ENCODE measurements at regions not wholly inside any gene's neighbourhood (a gene's known extent, or its start where the extent isn't known, plus 50 kb on each side); places are given as distances from the start of the nearest gene placed in this dataset.

- H4K5ac ChIP-seq (ENCODE audit: insufficient read length, low read depth, low read length) = no peak overlapping the region
- no peak overlapping the region for H3K4ac ChIP-seq (replicated peaks; ENCODE audit: insufficient read length, low read depth, low read length)
- H3K4me3 ChIP-seq (ENCODE audit: extremely low read depth in 1 of 4, insufficient read depth in 2 of 4, low read depth in 3 of 4, low read length in 4 of 4) = no peak overlapping the region
- H2BK5ac ChIP-seq (ENCODE audit: low read depth, low read length) = no peak overlapping the region
- H3K9me3 ChIP-seq (ENCODE audit: insufficient read depth in 2 of 2, low read depth in 1 of 2, low read length in 1 of 2) = no peaks in the 10 kb centered on the region
- no peak overlapping the region for H3K27ac ChIP-seq (ENCODE audit: low read depth, low read length)
- H3K18ac ChIP-seq (ENCODE audit: extremely low read depth, low read length) = no peak overlapping the region
- no peak overlapping the region for H4K91ac ChIP-seq (replicated peaks; ENCODE audit: insufficient read length, low read length)
- TF ChIP-seq RBBP5 (IDR thresholded peaks at IDR 0.05; ENCODE audit: borderline replicate concordance, low read depth, low read length) = no peak
- TF ChIP-seq TBP (IDR thresholded peaks at IDR 0.05; ENCODE audit: low read depth, low read length) = no peak
- no peak for TF ChIP-seq GTF2F1 (IDR thresholded peaks at IDR 0.05; ENCODE audit: borderline replicate concordance, low read depth, low read length)
- TF ChIP-seq E2F6 (IDR thresholded peaks at IDR 0.05) = no peak
- TF ChIP-seq, protein P1, sequence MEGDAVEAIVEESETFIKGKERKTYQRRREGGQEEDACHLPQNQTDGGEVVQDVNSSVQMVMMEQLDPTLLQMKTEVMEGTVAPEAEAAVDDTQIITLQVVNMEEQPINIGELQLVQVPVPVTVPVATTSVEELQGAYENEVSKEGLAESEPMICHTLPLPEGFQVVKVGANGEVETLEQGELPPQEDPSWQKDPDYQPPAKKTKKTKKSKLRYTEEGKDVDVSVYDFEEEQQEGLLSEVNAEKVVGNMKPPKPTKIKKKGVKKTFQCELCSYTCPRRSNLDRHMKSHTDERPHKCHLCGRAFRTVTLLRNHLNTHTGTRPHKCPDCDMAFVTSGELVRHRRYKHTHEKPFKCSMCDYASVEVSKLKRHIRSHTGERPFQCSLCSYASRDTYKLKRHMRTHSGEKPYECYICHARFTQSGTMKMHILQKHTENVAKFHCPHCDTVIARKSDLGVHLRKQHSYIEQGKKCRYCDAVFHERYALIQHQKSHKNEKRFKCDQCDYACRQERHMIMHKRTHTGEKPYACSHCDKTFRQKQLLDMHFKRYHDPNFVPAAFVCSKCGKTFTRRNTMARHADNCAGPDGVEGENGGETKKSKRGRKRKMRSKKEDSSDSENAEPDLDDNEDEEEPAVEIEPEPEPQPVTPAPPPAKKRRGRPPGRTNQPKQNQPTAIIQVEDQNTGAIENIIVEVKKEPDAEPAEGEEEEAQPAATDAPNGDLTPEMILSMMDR (IDR thresholded peaks at IDR 0.05; ENCODE audit: control extremely low read depth in 1 of 3, insufficient read depth in 1 of 3, low read depth in 1 of 3, low read length in 3 of 3) = no peak
- no peak for TF ChIP-seq SP4 (IDR thresholded peaks at IDR 0.05; ENCODE audit: low read length)
- no peak for TF ChIP-seq NRF1 (IDR thresholded peaks at IDR 0.05; ENCODE audit: low read depth, low read length)
- TF ChIP-seq BRCA1 (IDR thresholded peaks at IDR 0.05; ENCODE audit: low read depth, low read length) = no peak
- TF ChIP-seq KDM5A (IDR thresholded peaks at IDR 0.05; ENCODE audit: low read length) = no peak
- TF ChIP-seq CREB1 (IDR thresholded peaks at IDR 0.05) = no peak
- TF ChIP-seq, protein P2, sequence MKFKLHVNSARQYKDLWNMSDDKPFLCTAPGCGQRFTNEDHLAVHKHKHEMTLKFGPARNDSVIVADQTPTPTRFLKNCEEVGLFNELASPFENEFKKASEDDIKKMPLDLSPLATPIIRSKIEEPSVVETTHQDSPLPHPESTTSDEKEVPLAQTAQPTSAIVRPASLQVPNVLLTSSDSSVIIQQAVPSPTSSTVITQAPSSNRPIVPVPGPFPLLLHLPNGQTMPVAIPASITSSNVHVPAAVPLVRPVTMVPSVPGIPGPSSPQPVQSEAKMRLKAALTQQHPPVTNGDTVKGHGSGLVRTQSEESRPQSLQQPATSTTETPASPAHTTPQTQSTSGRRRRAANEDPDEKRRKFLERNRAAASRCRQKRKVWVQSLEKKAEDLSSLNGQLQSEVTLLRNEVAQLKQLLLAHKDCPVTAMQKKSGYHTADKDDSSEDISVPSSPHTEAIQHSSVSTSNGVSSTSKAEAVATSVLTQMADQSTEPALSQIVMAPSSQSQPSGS (IDR thresholded peaks at IDR 0.05; ENCODE audit: low read length) = no peak
- H2BK12ac ChIP-seq (ENCODE audit: low read depth, low read length) = no peak overlapping the region
- H3K56ac ChIP-seq (replicated peaks; ENCODE audit: insufficient read length, low read depth, low read length) = no peak overlapping the region
- H4K8ac ChIP-seq (ENCODE audit: extremely low read depth, insufficient read depth, low read length) = no peak overlapping the region
- no peak overlapping the region for H2BK20ac ChIP-seq (ENCODE audit: low read length)
- 76% methylated on average over 3 of the region's 3 CpGs; no CpG with 5 or more reads in 1 of the 2 experiments for WGBS, 2 experiments (ENCODE audit: extremely low coverage in 1 of 2, insufficient coverage in 1 of 2, insufficient read length in 1 of 2, insufficient replicate concordance in 2 of 2, low coverage in 1 of 2, low lambda C conversion rate in 2 of 2, missing lambda C conversion rate in 1 of 2)
- H3K79me1 ChIP-seq (ENCODE audit: low read depth, low read length) = no peaks in the 10 kb centered on the region
- H3K79me2 ChIP-seq (ENCODE audit: control insufficient read depth in 1 of 2, insufficient read depth in 2 of 2, low read length in 2 of 2) = no peaks in the 10 kb centered on the region
- no peaks in the 10 kb centered on the region for H3K4me1 ChIP-seq (replicated peaks in 1 of 4; ENCODE audit: control insufficient read depth in 3 of 4, insufficient read depth in 4 of 4, low read length in 3 of 4)
- ChIA-PET POLR2A (ENCODE audit: partially characterized antibody) (no interaction called here), CTCF (ENCODE audit: partially characterized antibody) (no interaction called here)
- no peak overlapping the region for H3K23ac ChIP-seq (ENCODE audit: insufficient read length)
- H2BK120ac ChIP-seq (replicated peaks; ENCODE audit: low read depth, low read length) = no peak overlapping the region
- no peak for DNase-seq (ENCODE audit: low read depth in 1 of 2, low spot score in 2 of 2)
- no peak overlapping the region for H2AK5ac ChIP-seq (ENCODE audit: low read depth, low read length)
- no peaks in the 10 kb centered on the region for H3K27me3 ChIP-seq (replicated peaks in 1 of 4; ENCODE audit: control insufficient read depth in 3 of 4, extremely low read depth in 1 of 4, insufficient read depth in 3 of 4, low read length in 3 of 4)
- H4K20me1 ChIP-seq (replicated peaks in 1 of 2; ENCODE audit: control insufficient read depth in 1 of 2, insufficient read depth in 2 of 2, low read length in 2 of 2) = no peaks in the 10 kb centered on the region
- H3K14ac ChIP-seq (ENCODE audit: insufficient read length) = no peak overlapping the region
- no peak overlapping the region for H2AFZ ChIP-seq (ENCODE audit: low read length)
- H3K36me3 ChIP-seq (ENCODE audit: control insufficient read depth in 2 of 4, insufficient read depth in 4 of 4, low read length in 3 of 4) = no peaks in the 10 kb centered on the region
- H2BK15ac ChIP-seq (ENCODE audit: low read length) = no peak overlapping the region
- H3K23me2 ChIP-seq (ENCODE audit: low read depth, low read length) = no peaks in the 10 kb centered on the region
- no peak overlapping the region for H3K4me2 ChIP-seq (ENCODE audit: insufficient read depth in 1 of 2, low read depth in 2 of 2, low read length in 2 of 2)
- no peak overlapping the region for H3K9ac ChIP-seq (replicated peaks in 1 of 4; ENCODE audit: extremely low read depth in 1 of 4, low read depth in 3 of 4, low read length in 3 of 4)
- no peak for FAIRE-seq
These were observed 223.4 kb downstream of the PLPP3 start for GRCh38 chr1:56355918-56356317.
